ENCODE measurements at regions not wholly inside any gene's neighbourhood (a gene's known extent, or its start where the extent isn't known, plus 50 kb on each side); places are given as distances from the start of the nearest gene placed in this dataset.
"Not testable (repeated sequence)": the region's sequence is repeated elsewhere in the genome, so short reads cannot be mapped to it uniquely, and the experiment has no call there.

GRCh38 chr3:110958313-110959147 is 113.1 kb upstream of the NECTIN3 start:
- no peak for DNase-seq
- no peak for TF ChIP-seq GATA1 (IDR thresholded peaks at IDR 0.05; ENCODE audit: low read depth, low read length)
- no peak for TF ChIP-seq POLR2A (IDR thresholded peaks at IDR 0.05; ENCODE audit: low read length)

DNA sequence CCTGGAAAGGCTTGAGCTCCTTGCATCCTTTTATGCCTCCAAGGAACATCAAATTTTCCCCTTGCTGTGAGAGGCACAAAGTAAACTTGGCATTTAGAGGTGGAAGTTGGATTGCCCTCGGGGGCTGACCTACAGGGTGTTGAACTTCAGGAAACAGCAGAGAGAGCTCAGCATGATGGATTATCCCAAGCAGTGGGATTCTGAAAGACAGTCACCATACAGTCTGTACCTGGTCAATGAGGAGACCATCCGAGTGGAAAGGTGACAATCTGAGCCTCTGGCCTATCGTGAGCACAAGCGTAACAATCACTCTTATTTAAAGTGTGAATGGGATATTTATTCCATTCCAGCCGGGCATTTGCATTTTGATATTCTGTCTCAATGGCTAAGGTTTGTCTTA is 105.6 kb upstream of the NECTIN3 start:
- no peak for TF ChIP-seq POLR2A (IDR thresholded peaks at IDR 0.05; ENCODE audit: low read length)
- DNase-seq, result no peak

DNA sequence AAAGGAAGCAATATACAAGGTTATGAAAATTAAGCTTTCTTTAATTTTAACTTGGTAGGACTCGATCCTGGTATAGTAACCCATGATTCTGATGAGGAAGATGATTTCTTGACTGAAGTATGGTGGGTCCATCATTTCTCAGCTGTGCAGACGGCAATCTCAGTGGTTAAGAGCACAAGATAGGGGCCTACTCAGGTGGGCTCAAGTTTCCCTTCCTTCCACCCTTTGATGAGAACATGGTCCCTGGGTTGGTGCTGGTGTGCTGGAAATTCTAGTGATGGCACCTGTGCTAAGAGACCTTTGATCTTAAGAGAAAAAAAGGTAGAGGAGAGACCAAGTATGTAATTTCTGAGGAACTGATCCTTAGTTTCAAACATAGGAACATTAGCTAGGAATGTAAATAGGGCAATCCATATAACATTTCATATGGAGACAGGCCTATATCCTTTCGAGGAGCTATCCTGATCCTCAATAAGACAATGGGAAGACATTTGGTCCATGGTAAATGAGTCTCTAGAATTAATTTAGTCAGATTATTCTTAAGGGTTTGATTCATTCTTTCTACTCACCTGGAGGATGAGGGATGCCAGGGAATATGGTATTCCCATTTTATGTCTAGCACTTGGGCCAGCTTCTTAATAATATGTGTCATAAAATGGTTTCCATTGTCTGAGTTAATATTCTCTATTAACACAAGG is 104.5 kb upstream of the NECTIN3 start:
- no peak for DNase-seq
- TF ChIP-seq POLR2A (IDR thresholded peaks at IDR 0.05; ENCODE audit: low read length) (no peak), GATA1 (IDR thresholded peaks at IDR 0.05; ENCODE audit: low read depth, low read length) (no peak)

DNA sequence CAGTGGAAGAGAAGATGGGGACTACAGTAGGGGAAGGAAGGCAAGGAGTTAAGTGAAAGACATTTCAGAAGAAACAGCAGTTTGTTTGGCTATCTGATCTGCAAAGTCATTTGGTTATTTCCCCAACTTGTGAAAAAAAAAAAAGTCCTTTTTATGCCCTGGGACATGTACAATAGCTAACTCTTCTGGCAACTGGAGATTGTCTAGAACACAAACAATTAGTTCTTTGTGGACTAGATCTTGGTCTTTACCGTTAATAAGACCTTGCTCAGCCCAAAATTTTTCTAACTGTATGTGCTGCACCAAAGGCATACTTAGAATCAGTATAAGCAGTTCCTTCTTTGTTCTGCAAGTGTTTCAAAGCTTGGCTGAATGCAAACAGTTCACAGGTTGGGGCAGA is 103.5 kb upstream of the NECTIN3 start:
- no peak for TF ChIP-seq POLR2A (IDR thresholded peaks at IDR 0.05; ENCODE audit: low read length)
- no peak for TF ChIP-seq GATA1 (IDR thresholded peaks at IDR 0.05; ENCODE audit: low read depth, low read length)
- no peak for DNase-seq

GRCh38 chr3:110969229-110970211 is 102.1 kb upstream of the NECTIN3 start:
- TF ChIP-seq GATA1 (IDR thresholded peaks at IDR 0.05; ENCODE audit: low read depth, low read length) (no peak), POLR2A (IDR thresholded peaks at IDR 0.05; ENCODE audit: low read length) (no peak)
- no peak for DNase-seq

DNA sequence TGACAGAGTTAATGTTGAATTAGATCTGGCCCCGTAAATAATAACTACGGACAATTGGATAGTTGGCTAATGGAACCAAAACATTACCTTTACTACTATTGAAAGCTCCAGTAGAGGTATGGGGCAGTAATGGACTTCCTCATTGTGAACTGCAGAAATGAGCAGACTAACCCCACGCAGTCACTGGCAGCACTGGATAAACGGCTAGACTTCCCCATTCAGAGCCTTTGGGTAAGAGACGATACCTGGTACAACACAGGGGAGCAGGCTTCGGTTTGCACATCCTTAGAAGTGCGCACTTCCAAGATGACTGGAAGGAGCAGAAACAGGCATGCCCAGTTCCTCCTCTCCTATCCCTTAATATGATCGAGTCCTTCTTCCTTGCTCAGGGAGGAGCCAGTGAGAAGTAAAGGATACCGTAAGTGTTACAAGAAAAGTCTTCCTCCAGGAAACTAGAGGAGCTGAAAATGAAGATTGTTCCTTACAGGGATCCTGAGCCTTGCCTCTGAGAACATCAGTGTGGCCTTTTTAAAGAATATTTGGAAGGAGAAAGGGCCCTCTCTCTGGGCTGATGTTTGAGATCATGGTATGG is 100.5 kb upstream of the NECTIN3 start:
- no peak for TF ChIP-seq POLR2A (IDR thresholded peaks at IDR 0.05; ENCODE audit: low read length)
- TF ChIP-seq GATA1 (IDR thresholded peaks at IDR 0.05; ENCODE audit: low read depth, low read length), result no peak
- DNase-seq, result no peak

DNA sequence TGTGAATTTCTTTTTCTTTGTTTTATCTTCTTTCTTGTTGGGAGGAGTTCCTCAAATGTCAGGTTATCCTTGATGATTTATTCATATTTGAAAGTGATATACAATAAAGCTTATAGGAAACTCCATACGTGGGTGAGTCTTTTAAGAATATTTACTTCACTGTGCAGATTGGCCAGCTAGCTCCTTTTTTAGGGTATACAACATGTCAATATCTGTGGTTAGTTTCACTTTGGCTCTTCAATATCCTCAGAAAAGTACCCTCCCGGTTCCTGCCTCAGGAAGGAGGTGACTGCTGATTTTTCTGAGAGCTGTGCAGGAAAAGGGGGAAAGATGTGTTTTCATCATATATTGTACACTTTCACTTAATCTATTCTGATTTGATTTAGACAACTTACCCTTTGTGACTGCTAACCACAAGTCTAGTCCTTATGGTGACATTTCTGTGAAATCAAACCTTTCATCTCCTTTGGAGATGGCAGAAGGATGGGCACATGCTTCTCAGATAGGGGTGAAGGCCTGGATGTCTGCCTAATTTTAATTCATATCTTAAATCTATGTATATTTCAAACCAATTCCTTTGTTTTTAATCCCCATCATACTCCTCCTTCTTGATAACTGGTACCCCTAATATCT is 98.2 kb upstream of the NECTIN3 start:
- no peak for TF ChIP-seq POLR2A (IDR thresholded peaks at IDR 0.05; ENCODE audit: low read length)
- DNase-seq, result no peak

GRCh38 chr3:110974902-110975301 is 96.7 kb upstream of the NECTIN3 start:
- no peak for DNase-seq
- TF ChIP-seq POLR2A (IDR thresholded peaks at IDR 0.05; ENCODE audit: low read length), result no peak
- no peak for TF ChIP-seq GATA1 (IDR thresholded peaks at IDR 0.05; ENCODE audit: low read depth, low read length)

DNA sequence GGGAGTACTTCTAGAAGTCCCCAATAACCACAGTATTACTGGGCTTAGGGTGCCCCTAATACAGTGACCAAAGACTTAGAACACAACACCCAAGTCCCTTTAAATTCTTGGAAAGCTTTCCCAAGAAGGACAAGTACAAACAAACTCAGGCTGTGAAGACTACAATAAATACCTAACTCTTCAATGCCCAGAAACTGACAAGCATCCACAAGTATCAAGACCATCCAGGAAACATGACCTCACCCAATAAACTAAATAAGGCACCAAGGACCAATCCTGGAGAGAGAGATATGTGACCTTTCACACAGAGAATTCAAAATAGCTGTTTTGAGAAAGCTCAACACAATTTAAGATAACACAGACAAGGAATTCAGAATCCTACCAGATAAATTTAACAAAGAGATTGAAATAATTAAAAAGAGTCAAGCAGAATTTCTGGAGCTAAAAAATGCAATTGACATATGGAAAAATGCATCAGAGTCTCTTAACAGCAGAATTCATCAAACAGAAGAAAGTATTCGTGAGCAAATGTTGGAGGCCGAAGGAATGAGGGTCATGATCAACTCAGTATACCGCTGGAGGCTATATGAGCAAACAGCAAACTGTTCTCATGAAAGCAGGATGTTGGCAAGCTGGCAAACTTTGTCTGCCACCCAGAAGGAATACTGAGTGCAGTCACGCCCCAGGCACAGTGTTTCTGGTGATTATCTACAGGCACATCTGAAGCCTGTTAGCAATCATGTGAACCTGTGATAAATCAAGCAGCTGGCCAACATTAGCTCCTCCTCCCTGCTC is 87.0 kb upstream of the NECTIN3 start:
- no peak for TF ChIP-seq POLR2A (IDR thresholded peaks at IDR 0.05; ENCODE audit: low read length)
- TF ChIP-seq GATA1 (IDR thresholded peaks at IDR 0.05; ENCODE audit: low read depth, low read length), result no peak
- DNase-seq, result no peak

GRCh38 chr3:110989446-110989845 is 82.2 kb upstream of the NECTIN3 start:
- DNase-seq, result no peak
- no peak for TF ChIP-seq GATA1 (IDR thresholded peaks at IDR 0.05; ENCODE audit: low read depth, low read length)
- TF ChIP-seq POLR2A (IDR thresholded peaks at IDR 0.05; ENCODE audit: low read length), result no peak

DNA sequence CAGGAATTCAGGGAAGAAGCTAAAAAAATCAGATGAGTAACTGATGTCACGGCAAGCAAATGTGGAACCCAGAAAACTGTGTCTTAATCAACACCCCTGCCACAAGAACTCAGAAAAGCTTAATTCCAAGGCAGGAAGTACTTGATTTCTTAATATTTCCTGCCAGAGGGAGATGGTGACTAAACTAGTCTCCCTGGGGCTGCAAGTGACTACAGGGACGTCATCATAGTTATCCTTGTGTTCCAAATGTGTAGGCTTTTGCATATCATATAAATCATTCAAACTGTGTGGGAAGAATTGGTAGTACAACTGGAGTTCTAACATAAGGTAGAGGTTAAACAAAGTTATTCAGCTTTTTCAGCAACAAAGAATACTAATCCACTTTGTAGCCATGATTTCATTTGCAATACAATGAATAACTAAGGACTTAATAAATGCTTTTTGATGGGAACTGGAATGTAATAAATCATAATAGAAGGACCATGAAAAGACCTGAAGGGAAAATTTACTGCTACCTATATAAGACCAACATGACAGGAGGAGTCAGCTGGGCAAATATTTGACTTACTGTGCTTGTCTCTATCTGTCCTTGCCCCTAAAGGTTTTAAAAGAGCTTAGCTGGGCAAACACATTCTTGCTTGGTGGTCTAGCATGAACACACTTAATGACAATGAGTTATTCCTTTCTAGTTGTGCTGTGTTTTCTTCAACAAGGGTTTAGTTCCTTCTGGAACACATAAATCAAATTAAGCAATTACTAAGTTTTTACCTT is 76.0 kb upstream of the NECTIN3 start:
- no peak for DNase-seq
- TF ChIP-seq POLR2A (IDR thresholded peaks at IDR 0.05; ENCODE audit: low read length), result no peak
- TF ChIP-seq GATA1 (IDR thresholded peaks at IDR 0.05; ENCODE audit: low read depth, low read length), result no peak

- DNase-seq, result not testable (repeated sequence)
These were observed 72.8 kb upstream of the NECTIN3 start for GRCh38 chr3:110998766-110999165.

DNA sequence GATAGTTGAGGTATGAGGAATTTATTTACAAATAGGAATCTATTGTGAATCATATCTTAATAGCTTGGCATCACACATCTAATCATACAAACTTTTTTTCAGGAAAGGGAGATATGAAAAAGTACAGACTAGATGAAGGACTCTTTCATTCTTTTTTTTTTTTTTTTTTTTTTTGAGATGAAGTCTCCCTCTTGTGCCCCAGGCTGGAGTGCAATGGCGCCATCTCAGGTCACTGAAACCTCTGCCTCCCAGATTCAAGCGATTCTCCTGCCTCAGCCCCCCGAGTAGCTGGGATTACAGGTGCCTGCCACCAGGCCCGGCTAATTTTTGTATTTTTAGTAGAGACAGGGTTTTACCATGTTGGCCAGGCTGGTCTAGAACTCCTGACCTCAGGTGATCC is 65.1 kb upstream of the NECTIN3 start:
- not testable (repeated sequence) for DNase-seq

Measured in erythroblast (primary cell).